ENCODE measurements at regions not wholly inside any gene's neighbourhood (a gene's known extent, or its start where the extent isn't known, plus 50 kb on each side); places are given as distances from the start of the nearest gene placed in this dataset.
"Not testable (repeated sequence)": the region's sequence is repeated elsewhere in the genome, so short reads cannot be mapped to it uniquely, and the experiment has no call there.

GRCh38 chr5:82470185-82470994 lies 192.2 kb upstream of the RPS23 start:
- Histone ChIP-seq H3K36me3 (no peaks in the 10 kb centered on the region), H3K27me3 (no peaks in the 10 kb centered on the region), H3K27ac (no peak overlapping the region), H3K4me1 (no peaks in the 10 kb centered on the region), H3K9me3 (no peaks in the 10 kb centered on the region), H3K4me3 (no peak overlapping the region)
- DNase-seq = no peak
- intact Hi-C loops (cut with DNase I) = no loop called here
- TF ChIP-seq, protein P1, sequence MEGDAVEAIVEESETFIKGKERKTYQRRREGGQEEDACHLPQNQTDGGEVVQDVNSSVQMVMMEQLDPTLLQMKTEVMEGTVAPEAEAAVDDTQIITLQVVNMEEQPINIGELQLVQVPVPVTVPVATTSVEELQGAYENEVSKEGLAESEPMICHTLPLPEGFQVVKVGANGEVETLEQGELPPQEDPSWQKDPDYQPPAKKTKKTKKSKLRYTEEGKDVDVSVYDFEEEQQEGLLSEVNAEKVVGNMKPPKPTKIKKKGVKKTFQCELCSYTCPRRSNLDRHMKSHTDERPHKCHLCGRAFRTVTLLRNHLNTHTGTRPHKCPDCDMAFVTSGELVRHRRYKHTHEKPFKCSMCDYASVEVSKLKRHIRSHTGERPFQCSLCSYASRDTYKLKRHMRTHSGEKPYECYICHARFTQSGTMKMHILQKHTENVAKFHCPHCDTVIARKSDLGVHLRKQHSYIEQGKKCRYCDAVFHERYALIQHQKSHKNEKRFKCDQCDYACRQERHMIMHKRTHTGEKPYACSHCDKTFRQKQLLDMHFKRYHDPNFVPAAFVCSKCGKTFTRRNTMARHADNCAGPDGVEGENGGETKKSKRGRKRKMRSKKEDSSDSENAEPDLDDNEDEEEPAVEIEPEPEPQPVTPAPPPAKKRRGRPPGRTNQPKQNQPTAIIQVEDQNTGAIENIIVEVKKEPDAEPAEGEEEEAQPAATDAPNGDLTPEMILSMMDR (IDR thresholded peaks at IDR 0.05) = no peak
- ATAC-seq = no peak

DNA sequence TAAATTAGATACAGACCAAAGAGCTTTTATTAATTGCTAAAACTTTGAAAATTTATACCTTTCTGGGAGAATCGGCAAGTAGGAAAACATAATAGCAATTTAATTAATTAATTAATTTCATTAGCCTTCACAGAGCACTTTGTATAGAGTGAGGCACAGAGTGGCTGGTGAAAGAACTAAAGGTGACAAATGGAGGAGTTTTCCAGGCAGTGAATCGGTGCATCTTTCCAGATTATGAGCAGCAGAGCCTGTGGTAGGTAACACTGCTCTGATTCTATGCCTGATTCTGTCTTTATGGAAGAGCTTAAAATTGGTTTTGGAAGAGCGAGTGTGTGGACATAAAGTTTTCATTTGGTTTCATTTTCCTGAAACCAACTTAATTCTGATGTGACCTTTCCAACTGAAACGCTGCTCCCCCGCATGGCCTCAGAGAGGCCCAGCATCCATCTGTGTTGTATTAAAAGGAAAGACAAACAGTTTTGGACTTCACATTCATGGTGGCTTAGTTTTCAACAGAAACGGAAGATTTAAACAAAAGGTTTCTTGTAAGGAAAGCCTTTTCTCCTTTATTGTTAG lies 188.9 kb upstream of the RPS23 start:
- Histone ChIP-seq H3K27me3 (no peaks in the 10 kb centered on the region), H3K4me3 (no peak overlapping the region), H3K27ac (no peak overlapping the region), H3K4me1 (no peaks in the 10 kb centered on the region), H3K9me3 (peaks cover 2 to 8% of the 10 kb centered on the region in 2 donors), H3K36me3 (no peaks in the 10 kb centered on the region)
- intact Hi-C loops (cut with DNase I) = no loop called here
- ATAC-seq (no peak), DNase-seq (no peak)
- TF ChIP-seq, protein P1 (IDR thresholded peaks at IDR 0.05) = no peak

- Histone ChIP-seq H3K27me3 (no peaks in the 10 kb centered on the region), H3K4me1 (no peaks in the 10 kb centered on the region), H3K27ac (no peak overlapping the region), H3K4me3 (no peak overlapping the region), H3K36me3 (no peaks in the 10 kb centered on the region), H3K9me3 (peaks cover 2 to 14% of the 10 kb centered on the region in 2 donors)
- TF ChIP-seq, protein P1 (IDR thresholded peaks at IDR 0.05) = no peak
- DNase-seq = no peak
- intact Hi-C loops (cut with DNase I) = no loop called here
- no peak for ATAC-seq
Measured at GRCh38 chr5:82465235-82465634, 187.1 kb upstream of the RPS23 start.

GRCh38 chr5:82459626-82460025 lies 181.5 kb upstream of the RPS23 start:
- DNase-seq (no peak), ATAC-seq (no peak)
- Histone ChIP-seq H3K4me3 (no peak overlapping the region), H3K9me3 (peaks cover 2 to 28% of the 10 kb centered on the region in 2 donors), H3K27me3 (no peaks in the 10 kb centered on the region), H3K36me3 (no peaks in the 10 kb centered on the region), H3K27ac (no peak overlapping the region), H3K4me1 (no peaks in the 10 kb centered on the region)
- TF ChIP-seq, protein P1 (IDR thresholded peaks at IDR 0.05) = no peak
- intact Hi-C loops (cut with DNase I) = no loop called here

- H3K27ac ChIP-seq; intact Hi-C loops (cut with DNase I); ATAC-seq; H3K36me3 ChIP-seq; H3K4me1 ChIP-seq; DNase-seq; H3K27me3 ChIP-seq; H3K4me3 ChIP-seq: not testable (repeated sequence)
- peaks cover 0 to 24% of the 10 kb centered on the region in 2 donors for H3K9me3 ChIP-seq
Measured at GRCh38 chr5:82455317-82455716, 177.2 kb upstream of the RPS23 start.
